GM19043 (cell line): ENCODE measurements at regions not wholly inside any gene's neighbourhood (a gene's known extent, or its start where the extent isn't known, plus 50 kb on each side); places are given as distances from the start of the nearest gene placed in this dataset.

Source experiments
- ATAC-seq: cut with Tn5 transposase; IDR thresholded peaks from one replicate; pipeline ENCODE4 v1.9.1; 2021; ENCODE audit warnings: low read depth; ENCODE audit not compliant: unreplicated experiment

GRCh38 chr20:17796091-17796563, 96.4 kb downstream of the BANF2 start:
- ATAC-seq: no peak

DNA sequence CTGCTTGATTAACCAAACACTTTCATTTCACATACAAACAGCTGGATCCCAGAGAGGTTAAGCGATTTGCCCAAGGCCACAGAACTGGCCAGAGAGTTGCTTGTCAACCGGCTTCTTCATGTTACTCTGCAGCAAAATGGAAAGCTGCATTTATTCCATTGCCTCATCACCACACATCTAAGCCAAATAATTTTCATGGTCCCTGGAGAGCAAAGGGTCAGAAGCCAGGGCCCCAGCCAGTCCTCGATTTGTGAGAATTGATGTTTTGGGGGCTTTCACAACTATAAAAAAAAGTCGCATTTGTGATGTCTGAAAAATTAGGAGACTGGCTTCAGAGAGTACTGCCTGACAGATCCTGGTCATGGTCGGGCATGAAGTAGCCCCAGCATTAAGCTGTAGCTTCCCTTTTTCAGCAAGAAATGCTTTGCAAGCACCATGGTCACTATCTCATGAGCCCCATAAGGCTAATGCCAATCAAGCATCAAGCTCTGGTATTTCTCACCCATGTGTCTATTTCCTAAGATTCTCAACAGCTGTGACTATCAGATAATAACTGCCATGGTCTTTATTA, 95.8 kb downstream of the BANF2 start:
- no peak for ATAC-seq

DNA sequence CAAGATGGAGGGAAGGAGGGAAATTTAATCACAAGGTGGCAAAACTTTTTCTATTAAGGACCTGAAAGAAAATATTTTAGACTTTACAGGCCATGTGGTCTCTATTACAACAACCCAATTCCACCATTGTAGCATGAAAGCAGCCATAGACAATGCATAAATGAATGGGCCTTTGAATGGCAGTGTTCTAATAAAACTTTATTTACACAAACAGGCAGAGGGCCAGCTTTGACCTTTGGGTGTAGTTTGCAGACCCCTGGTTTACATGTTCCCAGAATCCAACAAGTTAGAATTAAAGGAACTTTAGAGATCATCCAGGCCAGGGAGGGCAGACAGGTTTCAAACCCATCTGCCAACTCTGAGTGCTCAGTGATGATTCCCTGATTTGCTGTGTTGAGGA, 95.2 kb downstream of the BANF2 start:
- no peak for ATAC-seq

- ATAC-seq: no peak
These were observed 94.6 kb downstream of the BANF2 start for GRCh38 chr20:17794400-17794799.

DNA sequence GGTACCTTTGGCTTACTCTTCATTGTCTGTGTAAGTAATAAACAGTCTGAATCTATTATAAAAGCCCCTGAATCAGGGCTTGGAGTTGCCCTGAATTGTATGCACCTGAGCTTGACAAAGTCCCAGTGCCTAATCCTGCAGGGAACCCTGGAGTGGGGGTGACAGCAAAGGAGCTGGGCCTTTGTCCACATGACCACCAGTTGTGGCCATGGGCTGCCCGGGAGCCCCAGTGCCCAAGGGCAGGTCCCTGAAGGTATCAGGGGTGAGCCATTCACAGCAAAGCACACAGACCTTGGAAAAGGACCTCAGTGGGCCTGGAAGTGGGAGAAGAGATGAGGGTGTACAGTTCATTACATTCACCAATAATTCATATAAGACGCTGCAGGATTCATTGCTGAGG, 94.2 kb downstream of the BANF2 start:
- ATAC-seq: no peak

- no peak for ATAC-seq
These were observed 90.5 kb downstream of the BANF2 start for GRCh38 chr20:17790296-17790695.

GRCh38 chr20:17787816-17788215, 88.0 kb downstream of the BANF2 start:
- no peak for ATAC-seq

GRCh38 chr20:17786221-17786718, 86.5 kb downstream of the BANF2 start:
- ATAC-seq: no peak
